GM19463 (cell line): ENCODE measurements at regions not wholly inside any gene's neighbourhood (a gene's known extent, or its start where the extent isn't known, plus 50 kb on each side); places are given as distances from the start of the nearest gene placed in this dataset.

Source experiments
- ATAC-seq: cut with Tn5 transposase; IDR thresholded peaks from one replicate; pipeline ENCODE4 v1.9.1; 2021; ENCODE audit warnings: mild to moderate bottlenecking, moderate library complexity; ENCODE audit not compliant: unreplicated experiment

- no peak for ATAC-seq
Measured at GRCh38 chr4:19999775-20000414, 251.8 kb upstream of the SLIT2 start.

DNA sequence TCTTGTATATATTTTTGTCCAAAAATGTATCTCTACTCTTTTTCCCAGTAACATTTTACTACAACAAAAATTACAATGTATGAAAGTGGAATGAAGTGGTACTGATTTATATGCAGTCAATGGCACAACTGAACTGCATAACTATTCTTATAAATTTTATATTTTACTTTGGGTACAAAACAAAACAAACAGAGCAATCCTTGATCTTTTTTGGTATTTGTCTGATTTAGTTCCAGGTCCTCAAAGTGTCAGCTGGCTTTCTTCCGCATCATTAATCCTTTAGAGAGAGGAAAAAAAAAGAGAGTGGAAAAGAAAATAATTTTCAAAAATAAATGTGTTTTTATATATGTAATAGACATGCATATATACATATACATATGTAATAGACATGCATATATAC, 252.4 kb upstream of the SLIT2 start:
- ATAC-seq, result no peak

- ATAC-seq, result no peak
Measured at GRCh38 chr4:19993242-19993641, 258.5 kb upstream of the SLIT2 start.

- no peak for ATAC-seq
Measured at GRCh38 chr4:19992471-19993093, 259.1 kb upstream of the SLIT2 start.

DNA sequence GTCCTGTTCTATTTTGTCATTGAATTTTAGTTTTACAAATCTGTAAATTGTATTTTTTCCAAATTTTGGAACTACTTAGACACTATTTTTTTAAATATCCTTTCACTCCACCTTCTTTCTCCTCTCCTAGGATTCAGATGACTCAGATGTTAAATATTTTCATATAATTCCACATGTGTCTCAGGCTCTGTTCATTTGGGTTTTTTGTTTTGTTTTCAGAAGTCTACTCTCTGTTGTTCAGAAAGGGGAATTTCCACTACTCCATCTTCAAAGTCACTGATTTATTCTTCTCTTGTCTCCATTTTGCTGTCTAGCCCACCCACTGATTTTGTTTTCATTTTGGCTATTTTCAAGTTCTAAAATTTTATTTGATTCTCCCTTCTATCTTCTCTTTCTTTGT, 264.0 kb upstream of the SLIT2 start:
- ATAC-seq, result no peak

DNA sequence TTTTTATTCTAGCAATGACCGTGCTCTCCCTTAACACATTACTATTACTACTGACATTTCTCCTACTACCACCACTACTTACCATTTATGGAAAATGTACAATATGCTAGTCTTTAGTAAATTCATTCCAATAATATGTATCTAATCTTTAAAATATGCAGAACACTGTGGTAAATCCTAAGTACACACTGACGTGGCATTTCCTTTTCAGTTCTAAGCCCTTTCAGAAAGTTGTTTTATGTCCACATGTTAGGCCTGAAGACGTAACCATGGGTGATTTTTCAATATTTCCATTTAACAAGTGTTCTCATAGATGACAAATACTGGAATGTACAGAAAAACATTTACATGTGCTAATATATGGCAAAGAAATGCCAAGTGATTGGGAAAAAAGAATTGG, 268.6 kb upstream of the SLIT2 start:
- no peak for ATAC-seq

DNA sequence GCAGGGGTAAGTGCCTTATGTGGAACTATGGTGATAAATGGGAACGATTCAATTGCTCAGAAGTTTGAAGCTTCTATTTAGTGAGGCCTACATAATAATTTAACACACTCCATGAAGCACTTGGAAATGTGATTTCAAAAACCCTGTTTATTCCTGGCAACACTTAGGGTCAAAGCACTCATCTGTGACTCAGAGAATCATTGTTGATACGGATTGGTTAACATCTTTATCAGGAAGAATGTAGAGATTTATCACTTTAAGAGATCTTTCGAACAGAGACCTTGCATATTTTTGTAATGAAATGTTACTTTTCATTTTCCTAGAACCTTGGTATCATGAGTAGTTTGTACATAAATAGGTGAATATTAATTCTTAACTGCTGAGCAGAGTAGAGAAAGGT, 269.1 kb upstream of the SLIT2 start:
- ATAC-seq, result no peak

- ATAC-seq, result no peak
Measured at GRCh38 chr4:19971829-19972228, 279.9 kb upstream of the SLIT2 start.

DNA sequence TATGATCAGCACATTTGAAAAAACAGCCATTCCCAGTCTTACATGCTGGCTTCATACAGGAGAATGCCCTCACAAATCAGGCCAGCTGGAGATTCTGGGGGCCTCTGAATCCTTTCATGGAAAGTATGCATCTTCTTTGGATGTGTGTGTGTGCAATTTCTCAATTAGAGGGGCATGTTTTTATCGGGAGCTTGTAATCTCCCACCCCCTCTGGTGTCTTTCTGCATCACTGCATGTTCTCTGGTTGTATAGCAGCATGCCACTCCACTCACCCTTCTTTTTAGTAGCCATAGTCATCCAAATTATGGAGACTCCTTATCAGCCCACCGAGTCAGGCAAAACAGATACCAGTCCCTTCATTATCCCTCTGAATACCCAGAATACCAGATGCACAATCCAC, 282.2 kb upstream of the SLIT2 start:
- no peak for ATAC-seq

GRCh38 chr4:19961091-19961490, 290.6 kb upstream of the SLIT2 start:
- no peak for ATAC-seq

GRCh38 chr4:19958848-19959247, 292.9 kb upstream of the SLIT2 start:
- no peak for ATAC-seq

DNA sequence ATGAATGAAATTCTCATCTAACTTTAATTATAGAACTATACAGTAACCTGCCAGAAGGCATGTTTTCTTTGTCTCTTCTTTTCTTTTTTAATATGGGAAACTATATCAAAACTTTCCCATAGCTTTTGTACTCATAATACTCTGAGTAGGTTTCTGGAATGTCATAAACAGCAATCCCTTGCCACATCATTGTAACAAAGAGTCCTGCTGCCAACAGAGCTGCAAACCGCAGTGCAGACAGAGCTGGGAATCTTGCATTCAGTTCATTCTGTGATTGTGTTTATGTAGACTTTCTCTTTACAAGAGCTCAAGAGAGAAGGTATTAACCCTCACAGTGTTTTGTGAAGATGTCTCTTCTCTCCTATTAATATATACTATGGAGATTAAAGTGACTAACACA, 304.4 kb upstream of the SLIT2 start:
- no peak for ATAC-seq

- no peak for ATAC-seq
Measured at GRCh38 chr4:19945979-19946380, 305.7 kb upstream of the SLIT2 start.

- no peak for ATAC-seq
Measured at GRCh38 chr4:19945501-19945900, 306.2 kb upstream of the SLIT2 start.

GRCh38 chr4:19944806-19945205, 306.9 kb upstream of the SLIT2 start:
- ATAC-seq, result no peak

DNA sequence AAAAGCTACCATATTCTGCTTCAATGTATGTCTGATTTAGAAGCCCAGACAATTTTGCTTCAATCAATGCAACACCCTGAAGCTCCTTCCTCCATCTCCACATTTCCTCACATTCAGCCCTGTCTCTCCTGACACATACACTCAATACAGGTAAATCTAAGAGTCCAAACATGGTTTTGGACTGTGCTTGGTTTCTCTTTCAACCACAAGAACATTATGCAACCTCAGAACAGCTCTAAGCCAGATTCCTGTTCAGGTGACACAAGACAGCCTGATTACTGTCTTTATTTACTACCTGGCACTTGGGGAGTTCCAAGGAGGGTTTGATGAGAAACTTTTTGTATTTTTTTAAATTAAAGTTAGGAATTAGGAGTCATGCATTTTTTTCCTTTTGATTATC, 307.5 kb upstream of the SLIT2 start:
- no peak for ATAC-seq

DNA sequence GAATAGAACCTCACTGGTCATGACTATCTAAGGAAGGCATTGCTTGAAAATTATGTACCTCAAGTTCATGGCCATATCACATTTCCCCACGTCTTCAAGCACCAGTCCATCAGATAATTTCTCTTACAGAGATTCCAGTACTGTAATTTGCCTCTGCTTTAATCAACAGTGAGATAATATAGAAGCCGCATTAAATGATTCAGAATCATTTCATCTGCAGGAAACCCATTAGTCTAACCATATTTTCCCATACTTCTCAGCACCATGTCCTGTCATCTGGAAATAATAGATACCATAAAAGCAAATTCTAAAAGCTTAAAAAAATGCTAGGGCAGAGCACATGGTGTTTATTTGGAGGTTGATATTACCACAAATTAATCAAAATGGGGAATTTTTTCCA, 310.3 kb upstream of the SLIT2 start:
- ATAC-seq, result no peak

DNA sequence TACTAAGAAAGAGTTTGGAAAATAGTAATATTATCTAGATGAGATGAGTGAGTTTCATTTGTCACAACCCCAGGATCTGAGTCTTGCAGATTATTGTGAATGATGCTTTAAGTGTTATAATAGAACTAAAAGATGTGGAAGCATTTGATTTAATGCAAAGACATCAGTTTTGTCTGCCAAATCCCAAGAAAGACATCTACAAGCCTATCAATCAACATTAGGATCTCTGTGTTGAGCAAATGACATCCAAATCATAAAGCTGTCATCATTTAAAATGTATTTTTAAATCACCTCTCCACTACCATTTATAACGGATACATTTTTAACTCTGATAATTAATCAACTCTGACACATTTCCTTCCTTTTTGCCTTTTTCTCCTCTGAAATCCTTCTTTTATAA, 310.8 kb upstream of the SLIT2 start:
- no peak for ATAC-seq

GRCh38 chr4:19936476-19936875, 315.2 kb upstream of the SLIT2 start:
- ATAC-seq, result no peak

GRCh38 chr4:19930742-19931141, 321.0 kb upstream of the SLIT2 start:
- no peak for ATAC-seq

DNA sequence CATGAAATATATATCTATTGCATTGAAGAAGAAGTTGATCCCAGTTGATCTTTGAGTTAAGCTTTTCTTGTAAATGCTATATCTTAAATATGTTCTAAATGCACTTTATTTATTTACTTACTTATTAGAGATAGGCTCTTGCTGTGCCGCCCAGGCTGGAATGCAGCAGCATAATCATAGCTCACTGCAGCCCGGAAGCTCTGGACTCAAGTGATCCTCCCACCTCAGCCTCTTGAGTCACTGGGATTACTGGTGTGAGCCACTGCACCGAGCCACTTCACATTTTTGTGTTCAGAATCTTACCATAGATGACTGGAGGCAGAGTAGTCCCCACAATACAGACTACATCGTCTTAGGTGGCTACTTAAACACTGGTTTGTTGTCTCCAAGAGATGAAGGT, 324.3 kb upstream of the SLIT2 start:
- ATAC-seq, result no peak

- ATAC-seq, result no peak
Measured at GRCh38 chr4:19925516-19925915, 326.2 kb upstream of the SLIT2 start.

DNA sequence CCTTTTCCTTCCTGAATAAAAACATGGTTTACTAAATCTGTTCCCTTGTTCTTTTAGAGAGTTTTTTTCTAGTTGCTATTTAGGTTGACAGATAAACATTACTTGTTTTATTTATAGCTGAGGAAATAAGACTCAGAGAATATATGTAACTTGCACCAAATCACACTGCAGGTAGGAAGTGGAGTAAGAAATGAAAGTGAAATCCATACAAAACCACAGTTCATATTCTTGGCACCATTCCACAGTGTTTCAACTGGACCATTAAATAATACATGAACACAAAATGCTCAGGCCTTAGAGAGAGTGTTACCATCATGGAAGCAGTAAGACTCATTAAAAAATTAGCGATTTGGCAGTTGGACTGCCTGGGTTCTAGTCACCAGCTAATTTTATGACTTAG, 326.9 kb upstream of the SLIT2 start:
- ATAC-seq, result no peak
